ENCODE measurements at regions not wholly inside any gene's neighbourhood (a gene's known extent, or its start where the extent isn't known, plus 50 kb on each side); places are given as distances from the start of the nearest gene placed in this dataset.

- H3K9me2 ChIP-seq (ENCODE audit: insufficient read depth): no peaks in the 10 kb centered on the region
- peaks cover 14% of the 10 kb centered on the region for H3K27me3 Mint-ChIP-seq (ENCODE audit: insufficient read depth, low read depth, poor library complexity)
- H4K20me1 ChIP-seq (replicated peaks; ENCODE audit: insufficient read depth): no peaks in the 10 kb centered on the region
- no peak overlapping the region for H3K4me2 ChIP-seq
- H3K4me1 Mint-ChIP-seq: no peaks in the 10 kb centered on the region
- H3K79me2 ChIP-seq (replicated peaks; ENCODE audit: insufficient read depth): no peaks in the 10 kb centered on the region
- DNase-seq (ENCODE audit: low spot score): no peak
- H3F3A ChIP-seq (replicated peaks; ENCODE audit: low read depth): no peaks in the 10 kb centered on the region
- no peaks in the 10 kb centered on the region for H3K36me3 ChIP-seq (ENCODE audit: insufficient read depth)
- TF ChIP-seq NANOG (IDR thresholded peaks at IDR 0.05; ENCODE audit: borderline replicate concordance) (no peak), EZH2phosphoT487 (IDR thresholded peaks at IDR 0.05; ENCODE audit: unreplicated experiment) (no peak), CREB1 (CRISPR knock-in tag; IDR thresholded peaks at IDR 0.05; ENCODE audit: low read depth) (no peak)
- no peaks in the 10 kb centered on the region for H3K36me3 Mint-ChIP-seq (ENCODE audit: low read depth)
- H2AFZ ChIP-seq: no peak overlapping the region
- H3K4me3 ChIP-seq: no peak overlapping the region
- peaks cover 2% of the 10 kb centered on the region; the same call in 2 of the 3 replicates for H3K9me3 Mint-ChIP-seq
- no peak overlapping the region for H3K27ac Mint-ChIP-seq
- ATAC-seq: no peak
- no peaks in the 10 kb centered on the region for H3K27me3 ChIP-seq (ENCODE audit: insufficient read depth)
- H3K4me1 ChIP-seq (ENCODE audit: insufficient read depth): no peaks in the 10 kb centered on the region
- H3K4me3 Mint-ChIP-seq: no peak overlapping the region
- H3K27ac ChIP-seq (ENCODE audit: low read depth): no peak overlapping the region
These were observed 128.2 kb upstream of the RTL1 start for GRCh38 chr14:101031721-101032120.

- Mint-ChIP-seq H3K27ac (no peak overlapping the region), H3K36me3 (ENCODE audit: low read depth) (peaks cover 1% of the 10 kb centered on the region; the same call in 1 of the 3 replicates)
- DNase-seq (ENCODE audit: low spot score): no peak
- no peak for TF ChIP-seq EZH2phosphoT487 (IDR thresholded peaks at IDR 0.05; ENCODE audit: unreplicated experiment)
- TF ChIP-seq POLR2AphosphoS5 (IDR thresholded peaks at IDR 0.05; ENCODE audit: low read depth): no peak
- no peak for TF ChIP-seq ZNF114 (CRISPR knock-in tag; IDR thresholded peaks at IDR 0.05)
- no peak for TF ChIP-seq REST (IDR thresholded peaks at IDR 0.05; ENCODE audit: unreplicated experiment)
- TF ChIP-seq, protein P1, sequence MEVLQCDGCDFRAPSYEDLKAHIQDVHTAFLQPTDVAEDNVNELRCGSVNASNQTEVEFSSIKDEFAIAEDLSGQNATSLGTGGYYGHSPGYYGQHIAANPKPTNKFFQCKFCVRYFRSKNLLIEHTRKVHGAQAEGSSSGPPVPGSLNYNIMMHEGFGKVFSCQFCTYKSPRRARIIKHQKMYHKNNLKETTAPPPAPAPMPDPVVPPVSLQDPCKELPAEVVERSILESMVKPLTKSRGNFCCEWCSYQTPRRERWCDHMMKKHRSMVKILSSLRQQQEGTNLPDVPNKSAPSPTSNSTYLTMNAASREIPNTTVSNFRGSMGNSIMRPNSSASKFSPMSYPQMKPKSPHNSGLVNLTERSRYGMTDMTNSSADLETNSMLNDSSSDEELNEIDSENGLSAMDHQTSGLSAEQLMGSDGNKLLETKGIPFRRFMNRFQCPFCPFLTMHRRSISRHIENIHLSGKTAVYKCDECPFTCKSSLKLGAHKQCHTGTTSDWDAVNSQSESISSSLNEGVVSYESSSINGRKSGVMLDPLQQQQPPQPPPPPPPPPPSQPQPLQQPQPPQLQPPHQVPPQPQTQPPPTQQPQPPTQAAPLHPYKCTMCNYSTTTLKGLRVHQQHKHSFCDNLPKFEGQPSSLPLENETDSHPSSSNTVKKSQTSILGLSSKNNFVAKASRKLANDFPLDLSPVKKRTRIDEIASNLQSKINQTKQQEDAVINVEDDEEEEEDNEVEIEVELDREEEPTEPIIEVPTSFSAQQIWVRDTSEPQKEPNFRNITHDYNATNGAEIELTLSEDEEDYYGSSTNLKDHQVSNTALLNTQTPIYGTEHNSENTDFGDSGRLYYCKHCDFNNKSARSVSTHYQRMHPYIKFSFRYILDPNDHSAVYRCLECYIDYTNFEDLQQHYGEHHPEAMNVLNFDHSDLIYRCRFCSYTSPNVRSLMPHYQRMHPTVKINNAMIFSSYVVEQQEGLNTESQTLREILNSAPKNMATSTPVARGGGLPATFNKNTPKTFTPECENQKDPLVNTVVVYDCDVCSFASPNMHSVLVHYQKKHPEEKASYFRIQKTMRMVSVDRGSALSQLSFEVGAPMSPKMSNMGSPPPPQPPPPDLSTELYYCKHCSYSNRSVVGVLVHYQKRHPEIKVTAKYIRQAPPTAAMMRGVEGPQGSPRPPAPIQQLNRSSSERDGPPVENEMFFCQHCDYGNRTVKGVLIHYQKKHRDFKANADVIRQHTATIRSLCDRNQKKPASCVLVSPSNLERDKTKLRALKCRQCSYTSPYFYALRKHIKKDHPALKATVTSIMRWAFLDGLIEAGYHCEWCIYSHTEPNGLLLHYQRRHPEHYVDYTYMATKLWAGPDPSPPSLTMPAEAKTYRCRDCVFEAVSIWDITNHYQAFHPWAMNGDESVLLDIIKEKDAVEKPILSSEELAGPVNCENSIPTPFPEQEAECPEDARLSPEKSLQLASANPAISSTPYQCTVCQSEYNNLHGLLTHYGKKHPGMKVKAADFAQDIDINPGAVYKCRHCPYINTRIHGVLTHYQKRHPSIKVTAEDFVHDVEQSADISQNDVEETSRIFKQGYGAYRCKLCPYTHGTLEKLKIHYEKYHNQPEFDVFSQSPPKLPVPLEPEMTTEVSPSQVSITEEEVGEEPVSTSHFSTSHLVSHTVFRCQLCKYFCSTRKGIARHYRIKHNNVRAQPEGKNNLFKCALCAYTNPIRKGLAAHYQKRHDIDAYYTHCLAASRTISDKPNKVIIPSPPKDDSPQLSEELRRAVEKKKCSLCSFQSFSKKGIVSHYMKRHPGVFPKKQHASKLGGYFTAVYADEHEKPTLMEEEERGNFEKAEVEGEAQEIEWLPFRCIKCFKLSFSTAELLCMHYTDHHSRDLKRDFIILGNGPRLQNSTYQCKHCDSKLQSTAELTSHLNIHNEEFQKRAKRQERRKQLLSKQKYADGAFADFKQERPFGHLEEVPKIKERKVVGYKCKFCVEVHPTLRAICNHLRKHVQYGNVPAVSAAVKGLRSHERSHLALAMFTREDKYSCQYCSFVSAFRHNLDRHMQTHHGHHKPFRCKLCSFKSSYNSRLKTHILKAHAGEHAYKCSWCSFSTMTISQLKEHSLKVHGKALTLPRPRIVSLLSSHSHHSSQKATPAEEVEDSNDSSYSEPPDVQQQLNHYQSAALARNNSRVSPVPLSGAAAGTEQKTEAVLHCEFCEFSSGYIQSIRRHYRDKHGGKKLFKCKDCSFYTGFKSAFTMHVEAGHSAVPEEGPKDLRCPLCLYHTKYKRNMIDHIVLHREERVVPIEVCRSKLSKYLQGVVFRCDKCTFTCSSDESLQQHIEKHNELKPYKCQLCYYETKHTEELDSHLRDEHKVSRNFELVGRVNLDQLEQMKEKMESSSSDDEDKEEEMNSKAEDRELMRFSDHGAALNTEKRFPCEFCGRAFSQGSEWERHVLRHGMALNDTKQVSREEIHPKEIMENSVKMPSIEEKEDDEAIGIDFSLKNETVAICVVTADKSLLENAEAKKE (CRISPR knock-in tag; IDR thresholded peaks at IDR 0.05): no peak
- TF ChIP-seq ETS1 (IDR thresholded peaks at IDR 0.05): no peak
- no peak for TF ChIP-seq CTCF (conservative IDR thresholded peaks at IDR 0.05; ENCODE audit: low read depth in 2 of 2)
- TF ChIP-seq NANOG (IDR thresholded peaks at IDR 0.05; ENCODE audit: borderline replicate concordance): no peak
- TF ChIP-seq ZNF331 (CRISPR knock-in tag; IDR thresholded peaks at IDR 0.05; ENCODE audit: low read depth): no peak
These were observed 128.9 kb upstream of the RTL1 start for GRCh38 chr14:101032433-101032832.

More at GRCh38 chr14:101032433-101032832, 128.9 kb upstream of the RTL1 start:
- no peaks in the 10 kb centered on the region for H3K79me2 ChIP-seq (replicated peaks; ENCODE audit: insufficient read depth)
- H3K27me3 ChIP-seq (ENCODE audit: insufficient read depth): no peaks in the 10 kb centered on the region
- Mint-ChIP-seq H3K4me1 (no peaks in the 10 kb centered on the region), H3K27me3 (ENCODE audit: insufficient read depth, low read depth, poor library complexity) (peaks cover 16% of the 10 kb centered on the region), H3K9me3 (peaks cover 4% of the 10 kb centered on the region; the same call in 2 of the 3 replicates), H3K4me3 (no peak overlapping the region)
- H3K27ac ChIP-seq (ENCODE audit: low read depth): no peak overlapping the region
- H3F3A ChIP-seq (replicated peaks; ENCODE audit: low read depth): no peaks in the 10 kb centered on the region
- H3K9me2 ChIP-seq (ENCODE audit: insufficient read depth): peaks cover under 1% of the 10 kb centered on the region; the same call in 1 of the 2 replicates
- H3K4me2 ChIP-seq: no peak overlapping the region
- ATAC-seq: no peak
- no peaks in the 10 kb centered on the region for H4K20me1 ChIP-seq (replicated peaks; ENCODE audit: insufficient read depth)
- no peak overlapping the region for H2AFZ ChIP-seq
- no peaks in the 10 kb centered on the region for H3K4me1 ChIP-seq (ENCODE audit: insufficient read depth)
- no peak overlapping the region for H3K4me3 ChIP-seq
- H3K36me3 ChIP-seq (ENCODE audit: insufficient read depth): no peaks in the 10 kb centered on the region
